ENCODE measurements at regions not wholly inside any gene's neighbourhood (a gene's known extent, or its start where the extent isn't known, plus 50 kb on each side); places are given as distances from the start of the nearest gene placed in this dataset.

DNA sequence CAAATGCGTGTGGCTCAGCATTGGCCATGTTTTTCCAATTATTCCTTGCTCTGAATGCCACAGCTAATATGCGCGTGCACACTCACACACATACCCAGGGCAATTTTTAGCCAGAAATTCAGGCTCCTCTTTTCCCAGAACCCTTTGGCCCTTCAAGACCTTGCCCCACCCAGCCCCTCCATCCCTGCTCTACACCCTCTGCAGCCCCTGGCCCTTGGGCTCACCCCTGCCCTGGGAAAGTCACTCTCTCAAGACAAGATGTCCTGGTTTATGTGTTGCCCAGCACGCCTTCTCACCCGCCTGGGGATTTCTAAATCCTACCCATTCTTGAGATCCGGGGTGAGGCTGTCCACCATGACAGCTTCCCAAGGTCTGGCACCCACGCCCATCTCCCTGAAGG, 319.7 kb downstream of the CYP26B1 start:
- no peak for TF ChIP-seq POLR2A (IDR thresholded peaks at IDR 0.05)
- TF ChIP-seq, protein P1, sequence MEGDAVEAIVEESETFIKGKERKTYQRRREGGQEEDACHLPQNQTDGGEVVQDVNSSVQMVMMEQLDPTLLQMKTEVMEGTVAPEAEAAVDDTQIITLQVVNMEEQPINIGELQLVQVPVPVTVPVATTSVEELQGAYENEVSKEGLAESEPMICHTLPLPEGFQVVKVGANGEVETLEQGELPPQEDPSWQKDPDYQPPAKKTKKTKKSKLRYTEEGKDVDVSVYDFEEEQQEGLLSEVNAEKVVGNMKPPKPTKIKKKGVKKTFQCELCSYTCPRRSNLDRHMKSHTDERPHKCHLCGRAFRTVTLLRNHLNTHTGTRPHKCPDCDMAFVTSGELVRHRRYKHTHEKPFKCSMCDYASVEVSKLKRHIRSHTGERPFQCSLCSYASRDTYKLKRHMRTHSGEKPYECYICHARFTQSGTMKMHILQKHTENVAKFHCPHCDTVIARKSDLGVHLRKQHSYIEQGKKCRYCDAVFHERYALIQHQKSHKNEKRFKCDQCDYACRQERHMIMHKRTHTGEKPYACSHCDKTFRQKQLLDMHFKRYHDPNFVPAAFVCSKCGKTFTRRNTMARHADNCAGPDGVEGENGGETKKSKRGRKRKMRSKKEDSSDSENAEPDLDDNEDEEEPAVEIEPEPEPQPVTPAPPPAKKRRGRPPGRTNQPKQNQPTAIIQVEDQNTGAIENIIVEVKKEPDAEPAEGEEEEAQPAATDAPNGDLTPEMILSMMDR (IDR thresholded peaks at IDR 0.05): no peak

Measured in tibial nerve (tissue), 3 donors.